ENCODE measurements at regions not wholly inside any gene's neighbourhood (a gene's known extent, or its start where the extent isn't known, plus 50 kb on each side); places are given as distances from the start of the nearest gene placed in this dataset.

DNA sequence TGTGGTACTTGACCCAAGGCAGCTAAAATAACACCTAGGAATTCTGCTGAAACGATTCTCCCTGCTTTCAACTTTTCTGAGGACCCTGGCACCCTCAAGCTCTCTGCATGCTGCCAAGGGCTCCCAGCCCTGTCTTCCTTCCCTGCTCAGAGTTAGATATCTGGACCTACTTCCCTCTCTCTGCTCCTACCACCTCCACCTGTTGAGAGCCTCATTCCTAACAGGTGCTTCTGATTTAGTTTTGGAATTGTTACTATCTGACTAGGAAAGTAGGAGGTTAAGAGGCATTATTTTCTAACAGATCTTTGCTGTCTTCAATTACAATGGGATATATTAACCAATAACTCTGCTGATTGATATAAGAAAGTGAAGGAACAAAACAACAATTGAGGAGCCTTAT is 253.8 kb downstream of the FZD1 start:
- intact Hi-C loops (cut with micrococcal nuclease), result no loop called here

DNA sequence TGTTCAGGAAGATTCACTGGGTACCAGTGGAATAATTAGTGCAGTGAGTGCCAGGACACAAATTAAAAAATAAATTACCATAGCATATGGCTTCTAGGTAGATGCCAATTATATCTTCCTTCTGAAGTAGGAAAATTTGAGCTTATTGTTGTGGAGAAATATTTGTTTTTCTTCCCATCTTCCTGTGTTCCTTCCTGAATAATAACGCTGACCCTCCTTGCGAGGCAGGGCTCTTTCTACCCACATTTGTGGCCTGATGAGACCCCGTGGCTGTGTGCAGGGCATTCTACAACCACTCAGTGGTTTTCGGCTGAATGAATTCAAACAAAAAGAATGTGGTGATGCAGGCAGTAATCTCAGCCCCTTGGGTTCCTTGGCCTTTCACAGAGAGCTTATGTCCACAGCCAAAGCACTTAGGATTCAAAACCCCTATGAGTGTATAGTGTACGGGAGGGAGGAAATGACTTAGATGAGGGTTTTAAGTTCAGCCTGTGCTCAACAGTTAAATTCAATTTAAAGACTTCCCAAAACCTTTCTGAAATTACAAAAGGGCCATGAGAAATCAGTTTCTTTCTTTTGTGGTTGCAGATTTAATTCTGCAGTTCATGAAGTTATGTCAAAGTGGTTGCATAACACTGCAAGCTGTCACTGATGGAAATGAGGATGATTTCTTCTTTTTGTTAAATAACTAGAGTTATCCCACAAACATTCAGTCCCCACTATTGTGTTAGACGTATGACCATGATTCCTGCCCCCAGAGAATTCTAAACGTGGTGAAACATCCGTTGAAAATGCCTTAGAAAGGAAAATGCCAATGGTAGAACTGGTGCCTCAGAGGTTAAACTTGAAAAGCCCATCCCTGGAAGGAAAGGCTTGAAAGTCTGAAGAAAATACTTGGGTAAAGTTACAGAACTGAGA is 255.3 kb downstream of the FZD1 start:
- intact Hi-C loops (cut with micrococcal nuclease), result no loop called here

- intact Hi-C loops (cut with micrococcal nuclease), result no loop called here
These were observed 256.4 kb downstream of the FZD1 start for GRCh38 chr7:91520645-91521044.

- intact Hi-C loops (cut with micrococcal nuclease), result no loop called here
These were observed 262.2 kb downstream of the FZD1 start for GRCh38 chr7:91526404-91526803.

DNA sequence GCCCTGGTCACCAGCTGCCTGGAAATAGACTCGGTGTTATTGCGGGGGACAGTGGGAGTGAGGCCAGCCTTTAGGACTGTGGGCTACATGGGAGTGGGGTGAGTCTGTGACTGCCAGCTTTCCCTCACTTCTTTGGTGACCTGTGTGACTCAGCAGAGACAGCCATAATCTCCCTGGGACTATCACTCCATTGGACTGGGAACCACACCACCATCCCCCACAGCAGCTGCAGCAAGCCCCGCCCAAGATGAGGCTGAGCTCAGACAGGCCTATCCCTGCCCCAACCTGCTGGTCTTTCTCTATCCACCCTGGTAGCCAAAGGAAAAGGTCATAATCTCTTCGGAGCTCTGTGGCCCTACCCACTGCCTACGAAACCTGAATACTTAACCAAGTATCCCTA is 263.2 kb downstream of the FZD1 start:
- intact Hi-C loops (cut with micrococcal nuclease), result no loop called here

DNA sequence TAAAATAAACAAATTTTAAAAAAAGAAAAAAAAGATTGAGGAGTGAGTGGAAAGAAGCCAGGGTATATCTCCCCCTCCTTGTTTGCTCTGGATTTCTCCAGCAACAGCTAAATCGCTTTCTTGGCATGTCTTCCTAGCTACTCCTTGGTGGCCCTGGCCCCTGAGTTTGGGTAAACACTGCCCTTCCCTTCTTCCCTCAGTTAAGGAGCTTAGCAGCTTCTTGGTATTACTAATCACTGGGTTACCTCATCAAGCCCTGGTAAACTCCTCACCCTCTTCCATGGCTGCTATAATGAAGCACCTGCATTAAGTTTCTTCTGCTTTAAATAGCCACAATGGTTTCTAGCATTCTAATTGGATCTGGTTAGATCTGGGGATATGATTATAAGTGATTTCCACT is 269.8 kb downstream of the FZD1 start:
- intact Hi-C loops (cut with micrococcal nuclease), result no loop called here

GRCh38 chr7:91537260-91538152 is 273.3 kb downstream of the FZD1 start:
- intact Hi-C loops (cut with micrococcal nuclease), result no loop called here

- intact Hi-C loops (cut with micrococcal nuclease), result no loop called here
These were observed 277.4 kb downstream of the FZD1 start for GRCh38 chr7:91541641-91542040.

- intact Hi-C loops (cut with micrococcal nuclease), result no loop called here
These were observed 279.4 kb downstream of the FZD1 start for GRCh38 chr7:91543646-91544045.

DNA sequence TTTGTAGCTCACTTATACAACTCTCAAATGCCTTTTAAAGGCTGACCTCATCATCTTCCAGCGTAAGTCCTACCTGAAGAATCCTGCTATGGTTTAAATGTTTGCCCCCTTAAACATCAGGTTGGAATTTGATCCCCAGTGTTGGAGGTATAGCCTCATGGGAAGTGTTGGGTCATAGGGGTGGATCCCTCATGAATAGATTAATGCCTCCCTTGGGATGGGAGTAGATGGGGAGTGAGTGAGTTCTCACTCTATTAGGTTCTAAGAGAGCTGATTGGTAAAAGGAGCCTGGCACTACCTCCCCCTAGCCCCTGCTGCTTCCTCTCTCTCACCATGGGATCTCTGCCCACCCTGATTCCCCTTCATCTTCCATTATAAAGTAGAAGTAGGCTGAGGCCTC is 285.6 kb downstream of the FZD1 start:
- intact Hi-C loops (cut with micrococcal nuclease), result no loop called here

- intact Hi-C loops (cut with micrococcal nuclease), result no loop called here
These were observed 286.7 kb downstream of the FZD1 start for GRCh38 chr7:91550931-91551330.

DNA sequence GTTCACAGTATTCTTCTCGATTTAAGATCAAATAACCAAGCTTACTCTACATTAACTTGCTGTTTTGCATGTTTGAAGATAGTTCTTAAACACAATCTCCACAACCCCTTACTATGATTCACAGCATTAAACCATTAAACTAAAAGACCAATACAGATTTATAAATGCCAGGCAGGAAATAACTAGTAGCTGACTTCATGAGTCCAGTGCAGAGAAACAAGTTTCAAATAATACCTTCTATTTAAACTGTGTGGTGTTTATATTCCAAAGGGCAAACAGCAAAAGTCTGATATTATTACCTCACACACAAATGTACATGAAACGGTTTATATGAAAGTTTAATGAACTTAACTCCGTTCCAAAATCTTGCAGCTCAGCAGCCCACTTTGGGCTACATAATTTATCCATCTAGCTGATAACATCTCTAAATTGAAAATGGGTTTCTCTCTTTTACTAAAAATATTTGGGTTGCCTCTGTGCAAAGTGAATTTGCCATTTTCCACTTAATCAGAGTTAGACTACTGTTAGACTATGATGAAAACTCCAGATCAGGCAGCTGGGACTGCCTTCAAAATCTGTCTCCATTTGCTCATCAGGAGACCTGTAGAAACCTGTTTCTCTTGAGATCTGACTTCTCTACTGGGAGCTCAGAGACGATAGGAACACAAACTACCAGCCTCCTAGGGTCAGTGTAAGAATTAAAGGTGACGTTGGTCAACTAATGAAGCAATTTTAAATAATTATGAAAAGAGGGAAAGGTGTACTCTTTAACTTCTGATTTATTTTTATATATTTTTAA is 287.3 kb downstream of the FZD1 start:
- intact Hi-C loops (cut with micrococcal nuclease), result no loop called here

GRCh38 chr7:91553410-91553895 is 289.2 kb downstream of the FZD1 start:
- intact Hi-C loops (cut with micrococcal nuclease), result no loop called here

DNA sequence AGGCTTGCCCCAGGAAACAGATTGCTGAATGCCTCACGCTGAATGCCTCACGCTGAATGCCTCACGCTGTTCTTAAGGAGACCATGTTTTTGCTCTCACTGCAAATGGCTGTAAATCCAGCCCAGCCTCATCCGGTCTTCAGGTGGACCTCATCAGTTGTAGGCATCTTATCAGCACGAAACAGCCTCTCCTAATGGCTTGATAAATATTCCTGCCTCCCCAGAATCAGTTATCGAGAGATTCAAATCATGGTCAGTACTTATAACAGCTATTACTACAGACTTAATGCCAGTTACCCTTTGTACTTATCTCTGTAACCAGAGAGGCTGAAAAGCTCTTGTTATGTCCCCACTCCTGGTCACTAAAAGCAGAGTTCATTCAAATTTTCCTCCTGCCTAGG is 290.6 kb downstream of the FZD1 start:
- intact Hi-C loops (cut with micrococcal nuclease), result no loop called here

DNA sequence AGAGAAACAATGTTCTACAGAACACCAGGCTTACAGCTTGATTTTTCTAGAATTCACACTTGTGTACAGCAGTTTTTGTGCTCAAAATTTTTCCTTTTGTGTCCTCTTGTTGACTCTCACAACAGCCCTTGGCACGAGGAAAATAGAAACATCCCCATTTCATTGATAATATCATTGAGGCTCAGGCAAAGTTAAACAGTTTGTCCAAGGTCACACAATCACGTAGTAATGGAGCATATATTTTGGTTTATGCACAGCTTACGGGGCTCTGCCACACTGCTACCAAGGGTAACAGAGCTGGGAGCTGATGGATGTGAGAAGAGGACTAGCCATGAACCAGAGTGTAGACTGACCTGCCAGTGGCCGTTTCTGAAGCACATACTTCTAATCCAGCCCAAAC is 292.0 kb downstream of the FZD1 start:
- intact Hi-C loops (cut with micrococcal nuclease), result no loop called here

DNA sequence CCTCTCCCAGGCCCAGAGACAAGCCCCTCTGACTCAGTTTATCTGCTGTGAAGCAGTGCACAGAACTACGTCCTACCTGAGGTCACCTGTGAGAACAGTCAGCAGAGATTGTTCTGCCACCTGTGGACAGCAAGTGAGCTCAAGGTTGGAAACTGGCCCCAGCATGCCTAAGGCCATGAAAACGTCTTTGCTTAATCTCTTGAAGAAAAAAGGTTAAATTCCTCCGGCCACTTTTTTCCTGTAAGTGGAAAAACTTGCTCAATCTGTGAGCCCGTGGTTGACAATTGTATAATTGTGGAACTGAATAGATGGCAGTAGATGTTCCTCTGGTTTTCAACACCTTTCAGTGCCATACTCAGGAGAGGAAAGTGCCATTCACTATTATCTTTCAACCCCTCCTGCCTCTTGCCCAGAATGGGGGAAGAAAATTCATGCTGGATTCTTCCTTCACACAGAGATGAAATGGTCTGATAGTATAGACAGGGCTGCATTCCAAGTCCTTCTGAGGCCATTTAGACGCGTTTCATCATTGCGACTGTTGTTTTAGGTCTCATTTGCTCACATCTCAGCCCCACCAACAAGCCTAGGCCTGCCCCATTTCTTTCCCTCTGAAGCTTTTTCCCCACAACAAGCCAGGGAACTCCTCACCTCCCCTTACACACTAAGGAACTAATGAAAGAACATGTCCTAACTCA is 292.9 kb downstream of the FZD1 start:
- intact Hi-C loops (cut with micrococcal nuclease), result no loop called here

DNA sequence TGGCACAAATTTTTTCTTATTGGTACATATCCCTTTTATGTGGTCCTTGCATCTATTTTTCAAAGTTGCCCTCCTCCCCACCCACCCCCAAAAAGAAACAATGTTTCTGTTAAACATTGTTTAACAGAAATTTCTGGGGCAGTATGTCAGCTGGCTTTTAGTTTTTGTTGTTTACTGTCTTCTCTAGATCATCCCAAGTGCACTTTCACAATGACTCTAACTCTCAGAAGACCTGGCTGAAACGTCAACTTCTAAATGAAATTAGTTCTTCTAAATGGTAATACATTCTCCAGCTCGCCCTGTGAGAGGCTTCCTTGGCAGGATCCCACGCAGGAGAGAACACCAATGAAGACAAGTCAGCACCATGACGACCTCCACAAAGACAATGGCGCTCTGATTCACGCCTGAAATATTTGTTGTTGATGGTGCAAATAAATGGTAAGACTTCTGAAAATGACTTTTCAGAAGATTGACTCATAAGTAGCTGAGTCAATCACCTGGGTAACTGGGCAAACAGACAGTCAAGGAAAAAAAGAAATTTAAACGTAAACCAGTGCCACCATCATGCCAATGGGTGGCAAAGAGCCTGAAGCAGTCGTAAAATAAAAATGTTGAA is 293.7 kb downstream of the FZD1 start:
- intact Hi-C loops (cut with micrococcal nuclease), result no loop called here

- intact Hi-C loops (cut with micrococcal nuclease), result no loop called here
These were observed 295.7 kb downstream of the FZD1 start for GRCh38 chr7:91559947-91560346.

- intact Hi-C loops (cut with micrococcal nuclease), result no loop called here
These were observed 299.9 kb downstream of the FZD1 start for GRCh38 chr7:91564101-91564500.

DNA sequence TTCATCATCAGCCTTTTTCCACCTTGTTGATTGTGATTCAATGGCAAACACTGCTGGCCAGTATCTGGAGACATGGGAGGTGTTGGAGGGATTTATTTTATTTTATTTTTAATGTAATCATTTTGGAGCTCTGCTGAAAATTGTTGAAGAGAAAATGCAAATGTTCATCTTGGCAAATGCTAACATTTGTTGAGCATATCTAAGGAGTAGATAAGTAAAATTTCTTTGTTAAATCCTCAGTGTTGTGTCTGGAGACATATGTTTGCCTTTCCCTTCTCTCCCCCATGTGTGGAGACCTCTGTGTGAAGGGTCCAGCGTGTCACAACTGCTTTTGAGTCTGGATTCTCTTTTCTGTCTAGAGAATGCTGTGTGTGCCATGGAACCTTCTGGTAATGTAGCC is 300.3 kb downstream of the FZD1 start:
- intact Hi-C loops (cut with micrococcal nuclease), result no loop called here
